ENCODE measurements at regions not wholly inside any gene's neighbourhood (a gene's known extent, or its start where the extent isn't known, plus 50 kb on each side); places are given as distances from the start of the nearest gene placed in this dataset.
"Not testable (repeated sequence)": the region's sequence is repeated elsewhere in the genome, so short reads cannot be mapped to it uniquely, and the experiment has no call there.

GRCh38 chr13:37163641-37164265 is 58.3 kb upstream of the CSNK1A1L start:
- H3K4me3 ChIP-seq (ENCODE audit: low read length), result no peak overlapping the region
- TF ChIP-seq, protein P1, sequence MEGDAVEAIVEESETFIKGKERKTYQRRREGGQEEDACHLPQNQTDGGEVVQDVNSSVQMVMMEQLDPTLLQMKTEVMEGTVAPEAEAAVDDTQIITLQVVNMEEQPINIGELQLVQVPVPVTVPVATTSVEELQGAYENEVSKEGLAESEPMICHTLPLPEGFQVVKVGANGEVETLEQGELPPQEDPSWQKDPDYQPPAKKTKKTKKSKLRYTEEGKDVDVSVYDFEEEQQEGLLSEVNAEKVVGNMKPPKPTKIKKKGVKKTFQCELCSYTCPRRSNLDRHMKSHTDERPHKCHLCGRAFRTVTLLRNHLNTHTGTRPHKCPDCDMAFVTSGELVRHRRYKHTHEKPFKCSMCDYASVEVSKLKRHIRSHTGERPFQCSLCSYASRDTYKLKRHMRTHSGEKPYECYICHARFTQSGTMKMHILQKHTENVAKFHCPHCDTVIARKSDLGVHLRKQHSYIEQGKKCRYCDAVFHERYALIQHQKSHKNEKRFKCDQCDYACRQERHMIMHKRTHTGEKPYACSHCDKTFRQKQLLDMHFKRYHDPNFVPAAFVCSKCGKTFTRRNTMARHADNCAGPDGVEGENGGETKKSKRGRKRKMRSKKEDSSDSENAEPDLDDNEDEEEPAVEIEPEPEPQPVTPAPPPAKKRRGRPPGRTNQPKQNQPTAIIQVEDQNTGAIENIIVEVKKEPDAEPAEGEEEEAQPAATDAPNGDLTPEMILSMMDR (IDR thresholded peaks at IDR 0.05; ENCODE audit: insufficient read depth, low read depth, low read length, missing control alignments), result no peak
- DNase-seq (ENCODE audit: low read depth), result no peak

- no peak overlapping the region for H3K4me3 ChIP-seq (ENCODE audit: low read length)
- DNase-seq (ENCODE audit: low read depth), result no peak
- TF ChIP-seq, protein P1 (IDR thresholded peaks at IDR 0.05; ENCODE audit: insufficient read depth, low read depth, low read length, missing control alignments), result no peak
Observed at GRCh38 chr13:37158481-37158880, 53.0 kb upstream of the CSNK1A1L start.

DNA sequence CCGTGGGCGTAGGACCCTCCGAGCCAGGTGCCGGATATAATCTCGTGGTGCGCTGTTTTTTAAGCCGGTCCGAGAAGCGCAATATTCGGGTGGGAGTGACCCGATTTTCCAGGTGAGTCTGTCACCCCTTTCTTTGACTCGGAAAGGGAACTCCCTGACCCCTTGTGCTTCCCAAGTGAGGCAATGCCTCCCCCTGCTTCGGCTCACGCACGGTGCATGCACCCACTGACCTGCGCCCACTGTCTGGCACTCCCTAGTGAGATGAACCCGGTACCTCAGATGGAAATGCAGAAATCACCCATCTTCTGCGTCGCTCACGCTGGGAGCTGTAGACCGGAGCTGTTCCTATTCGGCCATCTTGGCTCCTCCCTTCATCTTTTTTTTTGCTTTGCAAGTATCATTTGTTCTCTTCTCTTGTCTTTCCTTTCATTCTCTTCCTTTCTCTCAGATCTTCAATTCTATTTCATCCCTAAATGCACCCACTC is 50.2 kb upstream of the CSNK1A1L start:
- not testable (repeated sequence) for H3K4me3 ChIP-seq (ENCODE audit: low read length); DNase-seq (ENCODE audit: low read depth)

Measured in epithelial cell of esophagus (primary cell).